ENCODE measurements at regions not wholly inside any gene's neighbourhood (a gene's known extent, or its start where the extent isn't known, plus 50 kb on each side); places are given as distances from the start of the nearest gene placed in this dataset.

- Histone ChIP-seq H3K4me1 (no peaks in the 10 kb centered on the region), H3K36me3 (ENCODE audit: control insufficient read depth, insufficient read depth, low read length) (no peaks in the 10 kb centered on the region), H3K27me3 (replicated peaks; ENCODE audit: control insufficient read depth, insufficient read depth, low read length) (no peaks in the 10 kb centered on the region), H3K4me3 (ENCODE audit: low read depth, low read length) (no peak overlapping the region), H3K9me3 (no peaks in the 10 kb centered on the region)
- DNase-seq = no peak
- H3K9me3 Mint-ChIP-seq (ENCODE audit: unreplicated experiment) = no peaks in the 10 kb centered on the region
- H3K27me3 Mint-ChIP-seq (ENCODE audit: insufficient read depth, unreplicated experiment) = no peaks in the 10 kb centered on the region
- intact Hi-C loops (cut with micrococcal nuclease; ENCODE audit: unreplicated experiment) = no loop called here
- no peak overlapping the region for H3K27ac Mint-ChIP-seq (ENCODE audit: unreplicated experiment)
- H3K4me1 Mint-ChIP-seq (ENCODE audit: low read depth, unreplicated experiment) = peaks cover 8% of the 10 kb centered on the region
- POLR2A ChIA-PET = no interaction called here
- no peak for TF ChIP-seq CTCF (IDR thresholded peaks at IDR 0.05; ENCODE audit: insufficient read depth in 1 of 2, low read depth in 1 of 2, low read length in 1 of 2, severe bottlenecking in 1 of 2, unreplicated experiment in 1 of 2)
- BruUV-seq (replicated peaks) = no TSS peak
- H3K36me3 Mint-ChIP-seq (ENCODE audit: insufficient read depth, unreplicated experiment) = no peaks in the 10 kb centered on the region
- no peak overlapping the region for H3K4me3 Mint-ChIP-seq (ENCODE audit: unreplicated experiment)
- CTCF ChIA-PET = no interaction called here
Measured at GRCh38 chr4:18406264-18406663, 384.7 kb upstream of the LCORL start.

- no peaks in the 10 kb centered on the region for H3K27me3 Mint-ChIP-seq (ENCODE audit: insufficient read depth, unreplicated experiment)
- ChIA-PET CTCF (no interaction called here), POLR2A (no interaction called here)
- TF ChIP-seq CTCF (IDR thresholded peaks at IDR 0.05; ENCODE audit: insufficient read depth in 1 of 2, low read depth in 1 of 2, low read length in 1 of 2, severe bottlenecking in 1 of 2, unreplicated experiment in 1 of 2) = no peak
- H3K9me3 Mint-ChIP-seq (ENCODE audit: unreplicated experiment) = no peaks in the 10 kb centered on the region
- Histone ChIP-seq H3K36me3 (ENCODE audit: control insufficient read depth, insufficient read depth, low read length) (no peaks in the 10 kb centered on the region), H3K4me3 (ENCODE audit: low read depth, low read length) (no peak overlapping the region), H3K9me3 (no peaks in the 10 kb centered on the region), H3K4me1 (no peaks in the 10 kb centered on the region), H3K27me3 (replicated peaks; ENCODE audit: control insufficient read depth, insufficient read depth, low read length) (no peaks in the 10 kb centered on the region)
- no peak overlapping the region for H3K4me3 Mint-ChIP-seq (ENCODE audit: unreplicated experiment)
- intact Hi-C loops (cut with micrococcal nuclease; ENCODE audit: unreplicated experiment) = no loop called here
- H3K36me3 Mint-ChIP-seq (ENCODE audit: insufficient read depth, unreplicated experiment) = no peaks in the 10 kb centered on the region
- H3K27ac Mint-ChIP-seq (ENCODE audit: unreplicated experiment) = no peak overlapping the region
- BruUV-seq (replicated peaks) = no TSS peak
- peaks cover 9% of the 10 kb centered on the region for H3K4me1 Mint-ChIP-seq (ENCODE audit: low read depth, unreplicated experiment)
- no peak for DNase-seq
Measured at GRCh38 chr4:18405054-18405453, 383.5 kb upstream of the LCORL start.

- ChIA-PET CTCF (no interaction called here), POLR2A (no interaction called here)
- Mint-ChIP-seq H3K9me3 (ENCODE audit: unreplicated experiment) (no peaks in the 10 kb centered on the region), H3K4me3 (ENCODE audit: unreplicated experiment) (no peak overlapping the region), H3K36me3 (ENCODE audit: insufficient read depth, unreplicated experiment) (no peaks in the 10 kb centered on the region), H3K4me1 (ENCODE audit: low read depth, unreplicated experiment) (peaks cover 9% of the 10 kb centered on the region), H3K27ac (ENCODE audit: unreplicated experiment) (no peak overlapping the region), H3K27me3 (ENCODE audit: insufficient read depth, unreplicated experiment) (no peaks in the 10 kb centered on the region)
- no TSS peak for BruUV-seq (replicated peaks)
- no peak for TF ChIP-seq CTCF (IDR thresholded peaks at IDR 0.05; ENCODE audit: insufficient read depth in 1 of 2, low read depth in 1 of 2, low read length in 1 of 2, severe bottlenecking in 1 of 2, unreplicated experiment in 1 of 2)
- no peak overlapping the region for H3K4me3 ChIP-seq (ENCODE audit: low read depth, low read length)
- no peak for DNase-seq
- intact Hi-C loops (cut with micrococcal nuclease; ENCODE audit: unreplicated experiment) = no loop called here
- H3K27me3 ChIP-seq (replicated peaks; ENCODE audit: control insufficient read depth, insufficient read depth, low read length) = no peaks in the 10 kb centered on the region
- H3K4me1 ChIP-seq = no peaks in the 10 kb centered on the region
- H3K9me3 ChIP-seq = no peaks in the 10 kb centered on the region
- no peaks in the 10 kb centered on the region for H3K36me3 ChIP-seq (ENCODE audit: control insufficient read depth, insufficient read depth, low read length)
Measured at GRCh38 chr4:18404642-18405041, 383.1 kb upstream of the LCORL start.

All from Caco-2 (cell line).